ENCODE measurements at regions not wholly inside any gene's neighbourhood (a gene's known extent, or its start where the extent isn't known, plus 50 kb on each side); places are given as distances from the start of the nearest gene placed in this dataset.
"Not testable (repeated sequence)": the region's sequence is repeated elsewhere in the genome, so short reads cannot be mapped to it uniquely, and the experiment has no call there.

GRCh38 chr21:6428498-6429092 lies 4092.8 kb upstream of the TPTE start:
- H3K27ac ChIP-seq; H3K4me3 ChIP-seq; H3K36me3 ChIP-seq; H3K27me3 ChIP-seq; H3K9me3 ChIP-seq; H3K4me1 ChIP-seq; DNase-seq (ENCODE audit: low spot score in 2 of 2); intact Hi-C loops (cut with DNase I; ENCODE audit: low total_unique reads): not testable (repeated sequence)

DNA sequence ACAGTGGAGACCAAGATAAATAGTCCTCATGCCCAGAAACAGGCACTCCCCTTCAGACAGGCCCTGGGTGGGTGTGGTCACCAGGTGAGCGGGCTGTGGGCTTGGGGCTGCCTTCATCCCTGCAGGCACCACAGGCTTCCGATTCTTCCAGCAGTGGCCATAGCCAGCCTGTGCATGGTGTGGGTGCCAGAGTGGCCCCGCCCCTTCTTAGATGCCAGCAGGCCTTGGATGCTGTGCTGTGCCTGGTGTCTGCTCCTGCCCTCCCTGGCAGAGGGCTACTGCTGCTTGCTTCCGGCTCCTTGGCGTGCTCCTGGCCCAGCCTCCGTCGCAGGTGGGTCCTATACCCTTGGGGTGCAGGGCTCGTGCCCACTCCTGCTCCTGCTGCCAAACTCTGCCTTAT lies 4091.5 kb upstream of the TPTE start:
- H3K4me1 ChIP-seq; intact Hi-C loops (cut with DNase I; ENCODE audit: low total_unique reads); DNase-seq (ENCODE audit: low spot score in 2 of 2); H3K4me3 ChIP-seq; H3K27me3 ChIP-seq; H3K27ac ChIP-seq; H3K9me3 ChIP-seq; H3K36me3 ChIP-seq: not testable (repeated sequence)

DNA sequence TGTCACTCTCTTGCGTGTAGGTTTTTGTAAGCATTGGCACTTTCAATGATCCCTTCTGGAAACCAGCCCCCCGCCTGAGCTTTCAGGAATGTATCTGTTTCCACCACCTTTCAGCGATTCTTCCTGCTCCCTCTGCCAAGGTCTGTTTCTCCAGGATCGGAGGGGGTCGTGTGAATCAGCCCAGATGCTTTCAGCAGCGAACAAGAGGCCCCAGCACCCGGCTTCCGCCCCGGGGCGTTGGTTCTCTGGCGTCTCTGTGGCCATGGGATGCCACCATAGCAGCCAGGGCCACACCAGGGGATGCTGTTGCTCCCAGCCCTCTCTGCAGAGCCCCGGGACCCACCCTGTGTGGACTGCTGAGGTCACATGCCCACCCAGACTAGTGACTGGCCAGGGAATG lies 4088.2 kb upstream of the TPTE start:
- intact Hi-C loops (cut with DNase I; ENCODE audit: low total_unique reads); H3K27ac ChIP-seq; H3K4me3 ChIP-seq; H3K36me3 ChIP-seq; H3K9me3 ChIP-seq; H3K4me1 ChIP-seq; H3K27me3 ChIP-seq; DNase-seq (ENCODE audit: low spot score in 2 of 2): not testable (repeated sequence)

DNA sequence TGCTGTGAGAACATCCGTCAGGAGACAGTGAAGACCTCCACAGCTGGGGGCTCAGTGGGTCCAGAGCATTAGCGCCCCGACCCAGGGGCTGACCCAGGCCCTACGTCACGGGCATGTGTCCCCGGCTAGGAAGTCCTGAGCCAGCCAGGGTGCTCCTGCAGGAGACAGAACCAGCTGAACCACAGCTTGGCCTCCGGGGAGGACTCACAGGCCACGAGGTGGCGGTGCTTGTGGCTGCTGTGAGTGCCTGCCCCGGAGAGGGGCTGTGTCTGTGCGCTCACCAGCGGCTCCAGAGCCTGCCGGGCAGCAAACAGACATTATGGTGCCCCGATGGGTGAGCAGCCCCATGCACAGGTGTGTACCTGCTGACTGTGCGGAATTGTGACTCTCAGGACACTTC lies 4085.2 kb upstream of the TPTE start:
- H3K4me3 ChIP-seq = not testable (repeated sequence)

GRCh38 chr21:6436971-6437833 lies 4084.2 kb upstream of the TPTE start:
- H3K27ac ChIP-seq; DNase-seq (ENCODE audit: low spot score in 2 of 2); H3K4me3 ChIP-seq; H3K9me3 ChIP-seq; H3K27me3 ChIP-seq; intact Hi-C loops (cut with DNase I; ENCODE audit: low total_unique reads); H3K4me1 ChIP-seq; H3K36me3 ChIP-seq: not testable (repeated sequence)

More for the DNA sequence above, 4085.2 kb upstream of the TPTE start:
- H3K9me3 ChIP-seq; intact Hi-C loops (cut with DNase I; ENCODE audit: low total_unique reads); DNase-seq (ENCODE audit: low spot score in 2 of 2); H3K4me1 ChIP-seq; H3K36me3 ChIP-seq; H3K27ac ChIP-seq; H3K27me3 ChIP-seq: not testable (repeated sequence)

- intact Hi-C loops (cut with DNase I; ENCODE audit: low total_unique reads); H3K4me1 ChIP-seq; H3K9me3 ChIP-seq; DNase-seq (ENCODE audit: low spot score in 2 of 2); H3K27ac ChIP-seq; H3K27me3 ChIP-seq; H3K4me3 ChIP-seq; H3K36me3 ChIP-seq: not testable (repeated sequence)
These were observed 4083.6 kb upstream of the TPTE start for GRCh38 chr21:6437834-6438187.

GRCh38 chr21:6439058-6439457 lies 4082.3 kb upstream of the TPTE start:
- H3K27me3 ChIP-seq; H3K36me3 ChIP-seq; H3K9me3 ChIP-seq; DNase-seq (ENCODE audit: low spot score in 2 of 2); H3K4me1 ChIP-seq; H3K27ac ChIP-seq; intact Hi-C loops (cut with DNase I; ENCODE audit: low total_unique reads); H3K4me3 ChIP-seq: not testable (repeated sequence)

DNA sequence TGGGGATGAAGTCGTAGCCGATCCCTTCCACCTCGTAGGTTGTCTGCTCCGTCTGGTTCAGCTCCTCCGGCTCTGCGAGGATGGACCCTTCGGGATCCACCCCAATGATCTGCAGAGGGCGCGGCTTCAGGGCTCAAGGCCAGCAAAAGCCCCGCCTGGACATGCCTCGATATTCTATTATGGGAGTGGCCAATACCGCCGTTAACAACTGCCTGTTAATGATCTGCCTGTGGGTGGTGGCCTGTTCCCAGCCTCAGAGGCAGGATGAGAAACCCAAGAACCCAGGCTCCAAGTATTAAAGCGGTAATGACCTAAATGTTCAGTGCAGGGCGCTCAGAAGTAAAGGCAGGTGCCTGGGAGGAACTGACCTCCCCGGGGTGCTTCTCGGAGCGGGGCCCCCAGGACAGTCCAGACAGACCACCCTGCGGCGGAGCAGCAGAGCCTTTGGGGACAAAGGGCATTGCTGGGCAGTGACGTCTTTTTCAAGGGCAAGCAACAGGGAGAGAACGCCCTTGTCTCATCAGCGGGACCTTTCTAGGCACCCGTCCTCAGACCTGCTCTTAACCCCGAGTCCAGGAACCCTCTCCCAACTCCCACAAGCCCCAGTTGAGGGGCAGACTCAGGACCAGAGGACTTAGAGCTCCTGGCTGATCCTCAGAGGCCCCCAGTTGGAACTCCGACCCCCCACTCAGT lies 4066.6 kb upstream of the TPTE start:
- H3K27ac ChIP-seq; DNase-seq (ENCODE audit: low spot score in 2 of 2); H3K9me3 ChIP-seq; H3K27me3 ChIP-seq; intact Hi-C loops (cut with DNase I; ENCODE audit: low total_unique reads); H3K36me3 ChIP-seq; H3K4me3 ChIP-seq; H3K4me1 ChIP-seq: not testable (repeated sequence)

- H3K27me3 ChIP-seq; H3K36me3 ChIP-seq; intact Hi-C loops (cut with DNase I; ENCODE audit: low total_unique reads); H3K9me3 ChIP-seq; H3K4me3 ChIP-seq; H3K4me1 ChIP-seq; H3K27ac ChIP-seq; DNase-seq (ENCODE audit: low spot score in 2 of 2): not testable (repeated sequence)
These were observed 4065.2 kb upstream of the TPTE start for GRCh38 chr21:6456011-6456661.

- H3K4me3 ChIP-seq; H3K36me3 ChIP-seq; H3K9me3 ChIP-seq; H3K27ac ChIP-seq; intact Hi-C loops (cut with DNase I; ENCODE audit: low total_unique reads); DNase-seq (ENCODE audit: low spot score in 2 of 2); H3K4me1 ChIP-seq; H3K27me3 ChIP-seq: not testable (repeated sequence)
These were observed 4061.6 kb upstream of the TPTE start for GRCh38 chr21:6459761-6460160.

DNA sequence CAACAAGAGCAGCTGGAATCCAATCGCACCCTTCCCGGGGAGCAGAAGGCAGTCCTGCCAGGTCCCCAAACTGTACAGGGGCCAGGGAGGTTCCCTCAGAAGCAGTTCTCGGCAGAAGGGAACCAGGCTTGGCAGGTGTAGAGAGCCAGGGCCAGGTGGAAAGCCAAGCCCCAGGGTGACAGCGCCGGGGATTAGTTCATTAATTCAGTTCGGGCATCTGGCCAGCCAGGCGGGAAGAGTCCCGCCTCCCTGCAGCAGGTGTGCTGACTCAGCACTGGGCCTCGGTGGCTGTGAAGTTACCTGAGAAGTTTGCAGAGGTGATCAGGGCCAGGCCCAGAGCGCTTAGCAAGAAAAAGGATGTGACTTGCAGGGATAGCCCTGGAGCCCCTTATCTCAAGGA lies 4060.0 kb upstream of the TPTE start:
- H3K27ac ChIP-seq; H3K36me3 ChIP-seq; intact Hi-C loops (cut with DNase I; ENCODE audit: low total_unique reads); H3K9me3 ChIP-seq; H3K4me1 ChIP-seq; H3K4me3 ChIP-seq; H3K27me3 ChIP-seq; DNase-seq (ENCODE audit: low spot score in 2 of 2): not testable (repeated sequence)

- H3K27me3 ChIP-seq; H3K4me3 ChIP-seq; H3K36me3 ChIP-seq; intact Hi-C loops (cut with DNase I; ENCODE audit: low total_unique reads); H3K4me1 ChIP-seq; H3K27ac ChIP-seq; H3K9me3 ChIP-seq; DNase-seq (ENCODE audit: low spot score in 2 of 2): not testable (repeated sequence)
These were observed 4057.0 kb upstream of the TPTE start for GRCh38 chr21:6464419-6464818.

DNA sequence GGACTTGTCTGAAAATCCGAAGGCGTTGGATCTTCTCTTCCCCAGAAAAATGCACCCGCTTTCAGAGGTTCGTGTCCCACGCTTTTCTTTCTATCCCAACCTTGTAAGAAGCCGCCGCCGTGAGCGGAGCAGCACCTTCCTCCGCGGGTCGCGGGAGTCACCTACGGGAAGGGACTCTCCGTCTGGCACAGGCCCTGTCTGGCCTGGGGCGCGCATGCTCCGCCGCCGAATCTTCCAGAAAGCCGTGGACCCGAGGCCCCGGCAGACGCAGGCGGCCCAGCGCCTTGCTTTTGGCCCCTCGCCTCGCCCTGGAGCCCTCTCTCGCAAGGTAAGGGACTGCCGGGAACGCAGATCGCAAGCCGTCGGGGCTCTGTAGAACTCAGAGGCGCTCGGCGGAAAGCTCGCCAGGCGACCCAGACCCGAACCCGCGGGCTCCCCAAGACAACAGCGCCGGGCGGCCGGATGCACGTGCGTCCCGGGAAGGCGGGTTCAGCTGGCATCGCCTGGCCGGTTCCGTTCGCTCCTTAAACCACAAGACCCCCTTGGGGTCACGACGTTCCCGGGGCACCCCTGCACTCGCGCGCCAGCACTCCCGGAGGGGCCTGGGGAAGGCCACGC lies 4055.2 kb upstream of the TPTE start:
- H3K27ac ChIP-seq; H3K9me3 ChIP-seq; intact Hi-C loops (cut with DNase I; ENCODE audit: low total_unique reads); H3K4me1 ChIP-seq; H3K36me3 ChIP-seq; H3K27me3 ChIP-seq; DNase-seq (ENCODE audit: low spot score in 2 of 2); H3K4me3 ChIP-seq: not testable (repeated sequence)
